ENCODE measurements at regions not wholly inside any gene's neighbourhood (a gene's known extent, or its start where the extent isn't known, plus 50 kb on each side); places are given as distances from the start of the nearest gene placed in this dataset.

GRCh38 chr4:26048378-26048882, 134.4 kb downstream of the SMIM20 start:
- no peak overlapping the region for H3K4me3 ChIP-seq
- H3K4me1 ChIP-seq: peaks cover 25% of the 10 kb centered on the region
- DNase-seq: no peak
- TF ChIP-seq, protein P1, sequence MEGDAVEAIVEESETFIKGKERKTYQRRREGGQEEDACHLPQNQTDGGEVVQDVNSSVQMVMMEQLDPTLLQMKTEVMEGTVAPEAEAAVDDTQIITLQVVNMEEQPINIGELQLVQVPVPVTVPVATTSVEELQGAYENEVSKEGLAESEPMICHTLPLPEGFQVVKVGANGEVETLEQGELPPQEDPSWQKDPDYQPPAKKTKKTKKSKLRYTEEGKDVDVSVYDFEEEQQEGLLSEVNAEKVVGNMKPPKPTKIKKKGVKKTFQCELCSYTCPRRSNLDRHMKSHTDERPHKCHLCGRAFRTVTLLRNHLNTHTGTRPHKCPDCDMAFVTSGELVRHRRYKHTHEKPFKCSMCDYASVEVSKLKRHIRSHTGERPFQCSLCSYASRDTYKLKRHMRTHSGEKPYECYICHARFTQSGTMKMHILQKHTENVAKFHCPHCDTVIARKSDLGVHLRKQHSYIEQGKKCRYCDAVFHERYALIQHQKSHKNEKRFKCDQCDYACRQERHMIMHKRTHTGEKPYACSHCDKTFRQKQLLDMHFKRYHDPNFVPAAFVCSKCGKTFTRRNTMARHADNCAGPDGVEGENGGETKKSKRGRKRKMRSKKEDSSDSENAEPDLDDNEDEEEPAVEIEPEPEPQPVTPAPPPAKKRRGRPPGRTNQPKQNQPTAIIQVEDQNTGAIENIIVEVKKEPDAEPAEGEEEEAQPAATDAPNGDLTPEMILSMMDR (IDR thresholded peaks at IDR 0.05): no peak
- no peaks in the 10 kb centered on the region for H3K36me3 ChIP-seq
- H3K27ac ChIP-seq: peak overlapping the region; percentile 65
- intact Hi-C loops (cut with DNase I): no loop called here
- no peaks in the 10 kb centered on the region for H3K9me3 ChIP-seq
- ATAC-seq: peak; percentile 51 to 53
- H3K27me3 ChIP-seq (ENCODE audit: low read depth): no peaks in the 10 kb centered on the region

DNA sequence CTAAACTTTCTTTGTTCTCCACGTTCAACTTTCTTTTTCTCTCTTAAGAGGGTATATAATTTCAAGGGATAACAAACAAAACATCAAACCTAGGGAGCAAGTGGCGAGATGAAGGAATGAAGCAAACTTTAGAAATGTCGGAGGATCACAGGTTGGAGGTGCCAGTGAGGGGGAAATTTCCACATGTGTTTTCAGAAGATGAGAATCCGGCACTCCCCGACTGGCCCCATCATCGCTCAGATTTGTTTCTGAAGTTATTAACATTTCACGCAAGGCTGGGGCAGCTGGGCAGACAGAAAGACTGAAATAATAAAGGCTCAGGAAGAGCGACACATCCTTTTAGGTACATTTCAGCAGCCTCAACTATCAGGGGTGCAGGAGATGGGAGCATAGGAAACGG, 134.9 kb downstream of the SMIM20 start:
- no peak overlapping the region for H3K4me3 ChIP-seq
- no peak for ATAC-seq
- no peaks in the 10 kb centered on the region for H3K27me3 ChIP-seq (ENCODE audit: low read depth)
- no peaks in the 10 kb centered on the region for H3K9me3 ChIP-seq
- intact Hi-C loops (cut with DNase I): no loop called here
- TF ChIP-seq, protein P1 (IDR thresholded peaks at IDR 0.05): no peak
- no peak for DNase-seq
- peaks cover 25% of the 10 kb centered on the region for H3K4me1 ChIP-seq
- no peaks in the 10 kb centered on the region for H3K36me3 ChIP-seq
- peak overlapping the region; percentile 65 for H3K27ac ChIP-seq

DNA sequence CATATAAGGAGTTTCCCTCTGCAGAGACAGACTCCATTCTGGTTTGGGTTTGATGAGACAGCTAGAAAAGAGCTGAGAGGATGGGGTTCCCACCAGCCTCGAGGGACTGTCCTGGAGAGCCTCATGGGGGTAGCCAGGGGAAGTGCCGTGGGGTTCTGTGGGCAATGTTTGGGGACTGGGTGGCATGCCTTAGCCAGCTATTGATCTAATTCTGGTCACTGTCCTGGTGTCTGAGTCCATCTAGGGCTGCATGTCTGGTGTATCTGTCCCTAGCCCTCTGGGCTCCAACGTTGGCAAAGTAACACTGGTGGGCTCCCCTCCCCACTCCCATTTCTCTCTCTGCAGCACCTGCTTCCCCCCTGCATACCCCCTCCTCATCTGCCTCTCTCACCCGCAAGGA, 135.4 kb downstream of the SMIM20 start:
- Histone ChIP-seq H3K27ac (peak overlapping the region; percentile 65), H3K4me1 (peaks cover 25% of the 10 kb centered on the region), H3K4me3 (no peak overlapping the region), H3K9me3 (no peaks in the 10 kb centered on the region), H3K27me3 (ENCODE audit: low read depth) (no peaks in the 10 kb centered on the region), H3K36me3 (no peaks in the 10 kb centered on the region)
- intact Hi-C loops (cut with DNase I): no loop called here
- DNase-seq (no peak), ATAC-seq (no peak)
- TF ChIP-seq, protein P1 (IDR thresholded peaks at IDR 0.05): no peak

DNA sequence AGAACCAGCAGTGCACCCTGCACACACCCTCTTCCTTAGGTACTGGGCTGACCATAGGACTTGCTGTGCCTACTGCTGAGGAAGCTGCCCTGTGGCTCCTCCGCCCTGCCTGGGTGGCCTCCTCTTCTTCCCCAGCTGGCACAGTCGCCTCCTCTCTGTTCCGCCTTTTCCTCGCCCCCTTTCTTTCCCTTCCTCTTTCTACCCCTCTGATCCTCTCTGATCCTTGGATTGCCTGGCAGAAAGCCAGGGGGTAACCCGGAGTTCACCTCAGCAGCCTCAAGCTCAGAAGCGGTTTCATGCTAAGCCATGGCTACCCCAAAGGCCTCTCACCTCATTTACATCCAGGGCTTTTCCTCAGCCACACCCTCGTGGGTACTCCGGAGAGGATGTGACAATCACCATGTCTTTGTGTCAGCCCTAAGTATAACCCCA, 136.2 kb downstream of the SMIM20 start:
- peak; percentile 82 for DNase-seq
- no peaks in the 10 kb centered on the region for H3K9me3 ChIP-seq
- intact Hi-C loops (cut with DNase I): no loop called here
- no peaks in the 10 kb centered on the region for H3K36me3 ChIP-seq
- H3K27ac ChIP-seq: no peak overlapping the region
- ATAC-seq: peak; percentile 82 to 86
- no peaks in the 10 kb centered on the region for H3K27me3 ChIP-seq (ENCODE audit: low read depth)
- H3K4me1 ChIP-seq: peaks cover 25% of the 10 kb centered on the region
- TF ChIP-seq, protein P1 (IDR thresholded peaks at IDR 0.05): no peak
- H3K4me3 ChIP-seq: no peak overlapping the region

DNA sequence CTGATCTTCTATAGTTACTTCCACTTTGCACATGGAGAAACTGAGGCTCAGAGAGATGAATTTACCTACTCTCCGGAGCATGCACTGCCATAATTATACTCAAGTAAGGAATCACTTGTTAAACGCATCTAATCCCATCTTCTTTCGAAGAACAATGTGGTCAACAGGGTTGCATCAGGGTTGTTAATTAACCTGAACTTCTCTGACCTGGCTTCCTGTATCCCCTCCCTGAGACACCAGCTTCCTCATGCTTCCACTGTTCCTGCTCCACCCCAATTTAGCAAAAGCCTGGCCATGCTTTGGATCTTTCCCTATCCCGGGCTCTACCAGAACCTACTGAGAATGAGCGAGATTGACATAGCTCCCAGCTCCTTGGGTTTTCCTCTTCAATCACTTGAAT, 136.7 kb downstream of the SMIM20 start:
- no peak overlapping the region for H3K27ac ChIP-seq
- no peaks in the 10 kb centered on the region for H3K36me3 ChIP-seq
- no peaks in the 10 kb centered on the region for H3K27me3 ChIP-seq (ENCODE audit: low read depth)
- DNase-seq (no peak), ATAC-seq (no peak)
- no peak overlapping the region for H3K4me3 ChIP-seq
- H3K4me1 ChIP-seq: peaks cover 25% of the 10 kb centered on the region
- TF ChIP-seq, protein P1 (IDR thresholded peaks at IDR 0.05): no peak
- H3K9me3 ChIP-seq: no peaks in the 10 kb centered on the region
- intact Hi-C loops (cut with DNase I): no loop called here

DNA sequence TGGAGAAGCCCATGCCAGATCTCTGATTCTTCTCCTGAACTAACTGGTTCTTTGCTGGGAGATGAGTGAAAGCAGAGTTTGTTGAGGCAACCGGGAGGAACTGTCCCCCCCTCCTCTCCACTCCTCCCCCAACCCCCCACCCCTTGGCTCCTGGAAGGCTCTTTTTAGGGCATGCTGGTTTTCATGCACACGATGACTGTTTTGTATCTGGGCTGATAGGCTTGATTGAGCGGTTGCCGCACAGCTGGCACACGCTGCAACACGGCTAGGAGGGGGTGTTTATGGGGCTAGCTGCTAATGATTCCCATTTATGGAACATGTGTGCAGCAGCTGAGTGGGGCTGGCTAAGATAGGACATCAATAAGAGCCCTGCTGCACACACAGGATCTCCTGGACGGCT, 137.2 kb downstream of the SMIM20 start:
- TF ChIP-seq, protein P1 (IDR thresholded peaks at IDR 0.05): no peak

More for the DNA sequence above, 137.2 kb downstream of the SMIM20 start:
- Histone ChIP-seq H3K4me1 (peaks cover 25% of the 10 kb centered on the region), H3K4me3 (no peak overlapping the region), H3K36me3 (no peaks in the 10 kb centered on the region), H3K9me3 (no peaks in the 10 kb centered on the region), H3K27me3 (ENCODE audit: low read depth) (no peaks in the 10 kb centered on the region), H3K27ac (no peak overlapping the region)
- intact Hi-C loops (cut with DNase I): no loop called here
- DNase-seq: no peak
- no peak for ATAC-seq

All from lower lobe of right lung (tissue), 2 donors.